ENCODE measurements at regions not wholly inside any gene's neighbourhood (a gene's known extent, or its start where the extent isn't known, plus 50 kb on each side); places are given as distances from the start of the nearest gene placed in this dataset.
"Not testable (repeated sequence)": the region's sequence is repeated elsewhere in the genome, so short reads cannot be mapped to it uniquely, and the experiment has no call there.

- Histone ChIP-seq H3K36me3 (ENCODE audit: control insufficient read depth, insufficient read depth, low read length) (no peaks in the 10 kb centered on the region), H3K9me3 (ENCODE audit: control insufficient read depth, insufficient read depth, low read length) (peaks cover 4% of the 10 kb centered on the region), H3K4me1 (ENCODE audit: control insufficient read depth, insufficient read depth, low read length) (no peaks in the 10 kb centered on the region), H3K4me3 (ENCODE audit: low read depth, low read length) (no peak overlapping the region), H3K27ac (ENCODE audit: low read depth, low read length) (no peak overlapping the region), H3K27me3 (ENCODE audit: control insufficient read depth, insufficient read depth, low read length) (no peaks in the 10 kb centered on the region)
- no peak for DNase-seq (ENCODE audit: low read depth in 4 of 6, low spot score in 6 of 6)
- 77% methylated on average over 8 of the region's 8 CpGs for WGBS (ENCODE audit: insufficient coverage)
Observed at GRCh38 chrX:99271641-99272040, 1138.4 kb downstream of the PCDH19 start.

- H3K4me1 ChIP-seq (ENCODE audit: control insufficient read depth, insufficient read depth, low read length), result no peaks in the 10 kb centered on the region
- no peak for DNase-seq (ENCODE audit: low read depth in 4 of 6, low spot score in 6 of 6)
- no peaks in the 10 kb centered on the region for H3K27me3 ChIP-seq (ENCODE audit: control insufficient read depth, insufficient read depth, low read length)
- H3K36me3 ChIP-seq (ENCODE audit: control insufficient read depth, insufficient read depth, low read length), result no peaks in the 10 kb centered on the region
- no peak overlapping the region for H3K27ac ChIP-seq (ENCODE audit: low read depth, low read length)
- H3K9me3 ChIP-seq (ENCODE audit: control insufficient read depth, insufficient read depth, low read length), result peaks cover 4% of the 10 kb centered on the region
- no CpG with 5 or more reads among the region's 2 CpGs for WGBS (ENCODE audit: insufficient coverage)
- no peak overlapping the region for H3K4me3 ChIP-seq (ENCODE audit: low read depth, low read length)
Observed at GRCh38 chrX:99266255-99266654, 1143.8 kb downstream of the PCDH19 start.

GRCh38 chrX:99248180-99248579 is 1161.9 kb downstream of the PCDH19 start:
- Histone ChIP-seq H3K27me3 (ENCODE audit: control insufficient read depth, insufficient read depth, low read length) (no peaks in the 10 kb centered on the region), H3K27ac (ENCODE audit: low read depth, low read length) (no peak overlapping the region), H3K9me3 (ENCODE audit: control insufficient read depth, insufficient read depth, low read length) (no peaks in the 10 kb centered on the region), H3K36me3 (ENCODE audit: control insufficient read depth, insufficient read depth, low read length) (no peaks in the 10 kb centered on the region), H3K4me3 (ENCODE audit: low read depth, low read length) (no peak overlapping the region), H3K4me1 (ENCODE audit: control insufficient read depth, insufficient read depth, low read length) (no peaks in the 10 kb centered on the region)
- no peak for DNase-seq (ENCODE audit: low read depth in 4 of 6, low spot score in 6 of 6)

- no peak overlapping the region for H3K4me3 ChIP-seq (ENCODE audit: low read depth, low read length)
- no peak for DNase-seq (ENCODE audit: low read depth in 4 of 6, low spot score in 6 of 6)
- 69% methylated on average over 4 of the region's 4 CpGs for WGBS (ENCODE audit: insufficient coverage)
- H3K4me1 ChIP-seq (ENCODE audit: control insufficient read depth, insufficient read depth, low read length), result no peaks in the 10 kb centered on the region
- H3K27me3 ChIP-seq (ENCODE audit: control insufficient read depth, insufficient read depth, low read length), result no peaks in the 10 kb centered on the region
- H3K27ac ChIP-seq (ENCODE audit: low read depth, low read length), result no peak overlapping the region
- no peaks in the 10 kb centered on the region for H3K36me3 ChIP-seq (ENCODE audit: control insufficient read depth, insufficient read depth, low read length)
- H3K9me3 ChIP-seq (ENCODE audit: control insufficient read depth, insufficient read depth, low read length), result no peaks in the 10 kb centered on the region
Observed at GRCh38 chrX:99242001-99242400, 1168.1 kb downstream of the PCDH19 start.

- H3K9me3 ChIP-seq (ENCODE audit: control insufficient read depth, insufficient read depth, low read length); H3K27me3 ChIP-seq (ENCODE audit: control insufficient read depth, insufficient read depth, low read length); DNase-seq (ENCODE audit: low read depth in 4 of 6, low spot score in 6 of 6); H3K4me3 ChIP-seq (ENCODE audit: low read depth, low read length); H3K27ac ChIP-seq (ENCODE audit: low read depth, low read length); H3K4me1 ChIP-seq (ENCODE audit: control insufficient read depth, insufficient read depth, low read length); H3K36me3 ChIP-seq (ENCODE audit: control insufficient read depth, insufficient read depth, low read length): not testable (repeated sequence)
- WGBS (ENCODE audit: insufficient coverage), result 60% methylated on average over 1 of the region's 6 CpGs
Observed at GRCh38 chrX:99234384-99234783, 1175.7 kb downstream of the PCDH19 start.

GRCh38 chrX:99192421-99192820 is 1217.7 kb downstream of the PCDH19 start:
- WGBS (ENCODE audit: insufficient coverage), result no CpG with 5 or more reads among the region's 1 CpG

GRCh38 chrX:99184153-99184552 is 1225.9 kb downstream of the PCDH19 start:
- Histone ChIP-seq H3K27ac (ENCODE audit: low read depth, low read length) (no peak overlapping the region), H3K36me3 (ENCODE audit: control insufficient read depth, insufficient read depth, low read length) (no peaks in the 10 kb centered on the region), H3K27me3 (ENCODE audit: control insufficient read depth, insufficient read depth, low read length) (no peaks in the 10 kb centered on the region), H3K4me3 (ENCODE audit: low read depth, low read length) (no peak overlapping the region), H3K9me3 (ENCODE audit: control insufficient read depth, insufficient read depth, low read length) (no peaks in the 10 kb centered on the region), H3K4me1 (ENCODE audit: control insufficient read depth, insufficient read depth, low read length) (no peaks in the 10 kb centered on the region)
- WGBS (ENCODE audit: insufficient coverage), result 60% methylated on average over 1 of the region's 1 CpG
- no peak for DNase-seq (ENCODE audit: low read depth in 4 of 6, low spot score in 6 of 6)

More at GRCh38 chrX:99192421-99192820, 1217.7 kb downstream of the PCDH19 start:
- peak in 2 of 6 donors; percentile 4 to 41 for DNase-seq (ENCODE audit: low read depth in 4 of 6, low spot score in 6 of 6)
- Histone ChIP-seq H3K36me3 (ENCODE audit: control insufficient read depth, insufficient read depth, low read length) (no peaks in the 10 kb centered on the region), H3K4me3 (ENCODE audit: low read depth, low read length) (no peak overlapping the region), H3K27ac (ENCODE audit: low read depth, low read length) (no peak overlapping the region), H3K4me1 (ENCODE audit: control insufficient read depth, insufficient read depth, low read length) (no peaks in the 10 kb centered on the region), H3K27me3 (ENCODE audit: control insufficient read depth, insufficient read depth, low read length) (no peaks in the 10 kb centered on the region), H3K9me3 (ENCODE audit: control insufficient read depth, insufficient read depth, low read length) (no peaks in the 10 kb centered on the region)

GRCh38 chrX:99172958-99173357 is 1237.1 kb downstream of the PCDH19 start:
- H3K27me3 ChIP-seq (ENCODE audit: control insufficient read depth, insufficient read depth, low read length), result peaks cover 6% of the 10 kb centered on the region
- no peak overlapping the region for H3K27ac ChIP-seq (ENCODE audit: low read depth, low read length)
- H3K9me3 ChIP-seq (ENCODE audit: control insufficient read depth, insufficient read depth, low read length), result no peaks in the 10 kb centered on the region
- H3K4me3 ChIP-seq (ENCODE audit: low read depth, low read length), result no peak overlapping the region
- 62% methylated on average over 2 of the region's 3 CpGs for WGBS (ENCODE audit: insufficient coverage)
- H3K4me1 ChIP-seq (ENCODE audit: control insufficient read depth, insufficient read depth, low read length), result no peaks in the 10 kb centered on the region
- DNase-seq (ENCODE audit: low read depth in 4 of 6, low spot score in 6 of 6), result no peak
- H3K36me3 ChIP-seq (ENCODE audit: control insufficient read depth, insufficient read depth, low read length), result no peaks in the 10 kb centered on the region

- Histone ChIP-seq H3K4me1 (ENCODE audit: control insufficient read depth, insufficient read depth, low read length) (no peaks in the 10 kb centered on the region), H3K4me3 (ENCODE audit: low read depth, low read length) (no peak overlapping the region), H3K27ac (ENCODE audit: low read depth, low read length) (no peak overlapping the region), H3K27me3 (ENCODE audit: control insufficient read depth, insufficient read depth, low read length) (no peaks in the 10 kb centered on the region), H3K9me3 (ENCODE audit: control insufficient read depth, insufficient read depth, low read length) (no peaks in the 10 kb centered on the region), H3K36me3 (ENCODE audit: control insufficient read depth, insufficient read depth, low read length) (no peaks in the 10 kb centered on the region)
- WGBS (ENCODE audit: insufficient coverage), result no CpG with 5 or more reads among the region's 2 CpGs
- DNase-seq (ENCODE audit: low read depth in 4 of 6, low spot score in 6 of 6), result no peak
Observed at GRCh38 chrX:99142745-99143144, 1267.3 kb downstream of the PCDH19 start.

- Histone ChIP-seq H3K36me3 (ENCODE audit: control insufficient read depth, insufficient read depth, low read length) (no peaks in the 10 kb centered on the region), H3K27ac (ENCODE audit: low read depth, low read length) (no peak overlapping the region), H3K4me1 (ENCODE audit: control insufficient read depth, insufficient read depth, low read length) (no peaks in the 10 kb centered on the region), H3K4me3 (ENCODE audit: low read depth, low read length) (no peak overlapping the region), H3K9me3 (ENCODE audit: control insufficient read depth, insufficient read depth, low read length) (no peaks in the 10 kb centered on the region), H3K27me3 (ENCODE audit: control insufficient read depth, insufficient read depth, low read length) (no peaks in the 10 kb centered on the region)
- peak in 1 of 6 donors; percentile 1 for DNase-seq (ENCODE audit: low read depth in 4 of 6, low spot score in 6 of 6)
- WGBS (ENCODE audit: insufficient coverage), result no CpG with 5 or more reads among the region's 3 CpGs
Observed at GRCh38 chrX:99137488-99137887, 1272.6 kb downstream of the PCDH19 start.

Measured in spinal cord (tissue), 9 donors.